SK-N-MC (cell line): ENCODE measurements at regions not wholly inside any gene's neighbourhood (a gene's known extent, or its start where the extent isn't known, plus 50 kb on each side); places are given as distances from the start of the nearest gene placed in this dataset.

ENCODE experiments used
- EZH2 ChIP-seq: fragments of 200-600 bp; sonication (generic); IDR thresholded peaks from one replicate; pipeline ENCODE4 v1.6.1; 2017; ENCODE audit warnings: antibody characterized with exemption
- POLR2AphosphoS5 ChIP-seq: IDR thresholded peaks from 2 replicates; pipeline ENCODE4 v1.6.1; 2012; ENCODE audit warnings: mild to moderate bottlenecking, low read depth, low read length, borderline replicate concordance

GRCh38 chr9:134214766-134215419, 50.5 kb upstream of the RNU6ATAC start:
- TF ChIP-seq EZH2, result no peak
- no peak for TF ChIP-seq POLR2AphosphoS5
